HG03135 (cell line): ENCODE measurements at regions not wholly inside any gene's neighbourhood (a gene's known extent, or its start where the extent isn't known, plus 50 kb on each side); places are given as distances from the start of the nearest gene placed in this dataset.
"Not testable (repeated sequence)": the region's sequence is repeated elsewhere in the genome, so short reads cannot be mapped to it uniquely, and the experiment has no call there.

Experiments
- ATAC-seq: cut with Tn5 transposase; IDR thresholded peaks from one replicate; pipeline ENCODE4 v1.9.1; 2021; ENCODE audit warnings: mild to moderate bottlenecking, moderate library complexity; ENCODE audit not compliant: unreplicated experiment

DNA sequence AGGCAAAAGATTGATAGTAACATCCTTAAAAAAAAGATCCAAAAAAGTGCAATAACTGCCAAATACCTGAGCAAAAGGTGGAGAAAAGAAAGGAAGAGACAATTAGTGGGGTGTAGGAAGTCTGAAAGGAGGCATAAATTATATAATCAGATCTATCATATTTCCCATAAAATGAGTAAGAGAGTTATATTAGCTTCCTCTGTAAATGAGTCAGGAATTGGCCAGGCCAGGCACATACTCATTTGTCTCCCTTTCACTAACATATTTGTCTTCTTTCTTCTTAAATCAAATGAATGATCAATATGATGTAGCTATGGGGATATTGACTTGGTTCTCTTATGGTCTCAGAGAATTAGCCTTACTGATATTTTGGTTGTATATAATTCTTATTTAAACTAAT lies 292.3 kb upstream of the CADM2 start:
- ATAC-seq, result no peak

DNA sequence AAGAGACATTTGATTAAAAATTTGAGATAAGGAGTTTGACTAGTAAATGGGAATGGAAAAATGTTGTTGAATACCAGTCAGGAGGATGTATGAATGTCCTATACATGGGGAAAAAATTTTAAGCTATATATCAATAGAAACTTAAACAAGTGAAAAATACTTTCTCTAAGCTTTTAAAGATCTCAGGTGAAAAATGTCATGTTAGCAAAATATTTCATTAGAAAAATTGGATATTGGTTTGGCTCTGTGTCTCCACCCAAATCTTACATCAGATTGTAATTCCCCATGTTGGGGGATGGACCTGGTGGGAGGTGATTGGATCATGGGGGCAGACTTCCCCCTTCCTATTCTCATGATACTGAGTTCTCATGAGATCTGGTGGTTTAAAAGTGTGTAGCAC lies 279.6 kb upstream of the CADM2 start:
- ATAC-seq, result no peak

DNA sequence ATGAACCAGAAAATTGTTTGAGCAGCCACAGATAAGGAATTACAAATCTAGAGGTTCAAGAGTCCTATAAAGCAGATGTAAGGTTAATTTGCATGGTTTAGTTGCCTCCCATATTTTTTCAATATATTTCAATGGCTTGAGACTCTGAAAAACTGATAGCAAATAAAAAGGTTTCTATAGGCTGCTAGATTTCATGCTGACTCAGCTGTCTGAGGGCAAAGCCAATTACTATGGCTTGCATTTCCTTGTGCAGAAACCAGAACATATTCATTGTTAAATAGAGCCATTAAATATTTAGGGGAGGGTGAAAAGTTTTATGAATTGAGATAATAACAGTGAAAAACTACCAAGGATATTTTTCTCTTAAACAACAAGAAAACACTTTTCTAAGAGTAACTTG lies 278.1 kb upstream of the CADM2 start:
- ATAC-seq, result no peak

DNA sequence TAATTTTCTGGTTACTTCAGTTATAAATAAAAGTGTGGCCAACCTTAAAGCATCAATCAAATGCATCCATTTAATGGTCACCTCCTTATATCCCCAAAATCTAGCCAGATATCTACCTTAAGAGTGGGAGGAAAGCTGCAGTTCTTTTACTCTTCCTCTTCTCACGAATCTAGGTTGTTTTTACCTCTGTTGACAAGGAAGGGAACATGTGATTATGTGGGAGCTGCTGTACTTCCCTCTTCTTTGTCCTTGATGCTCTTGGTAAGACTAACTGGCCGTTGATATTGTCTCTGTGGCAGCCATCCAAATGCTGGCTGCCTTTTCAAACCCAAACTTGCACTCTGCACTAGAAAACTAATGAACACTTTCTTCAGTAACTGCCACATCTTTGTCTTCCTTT lies 275.3 kb upstream of the CADM2 start:
- ATAC-seq, result no peak

DNA sequence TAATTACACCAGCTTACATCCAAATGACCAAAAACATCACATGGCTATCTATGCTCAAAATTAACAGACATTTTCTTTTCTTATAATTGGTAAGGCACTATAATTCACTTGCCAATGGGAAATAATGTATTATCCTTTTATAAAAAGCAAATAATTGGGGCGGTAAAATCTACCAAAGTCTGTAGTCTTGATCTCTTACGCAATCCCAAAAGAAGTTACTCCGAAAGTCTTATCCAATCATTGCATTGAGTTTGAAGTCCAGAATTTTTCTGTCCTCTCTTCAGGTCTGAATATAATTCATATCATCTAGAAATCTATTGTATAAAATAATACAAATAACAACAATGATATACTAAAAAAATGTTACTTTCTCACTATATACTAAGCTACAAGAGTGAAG lies 273.3 kb upstream of the CADM2 start:
- ATAC-seq, result no peak

DNA sequence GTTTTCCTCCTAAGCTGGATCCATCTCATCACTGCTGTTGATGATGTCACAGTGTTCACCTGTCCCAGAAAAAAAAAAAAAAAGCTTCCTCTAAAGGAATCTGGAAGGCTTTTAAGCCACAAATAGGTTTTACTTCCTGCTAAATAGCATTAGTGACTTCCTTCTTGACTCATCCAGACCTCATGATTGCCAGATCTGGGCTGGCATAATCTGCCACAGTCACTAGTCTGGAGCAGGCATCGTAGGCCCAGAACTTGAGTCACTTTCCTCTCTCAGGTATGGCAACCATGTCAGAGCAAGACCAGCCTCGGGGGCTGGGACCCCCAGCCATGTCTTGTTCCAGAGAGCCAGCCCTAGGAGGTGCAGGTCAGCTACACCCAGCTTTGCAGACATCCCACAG lies 266.5 kb upstream of the CADM2 start:
- ATAC-seq, result no peak

DNA sequence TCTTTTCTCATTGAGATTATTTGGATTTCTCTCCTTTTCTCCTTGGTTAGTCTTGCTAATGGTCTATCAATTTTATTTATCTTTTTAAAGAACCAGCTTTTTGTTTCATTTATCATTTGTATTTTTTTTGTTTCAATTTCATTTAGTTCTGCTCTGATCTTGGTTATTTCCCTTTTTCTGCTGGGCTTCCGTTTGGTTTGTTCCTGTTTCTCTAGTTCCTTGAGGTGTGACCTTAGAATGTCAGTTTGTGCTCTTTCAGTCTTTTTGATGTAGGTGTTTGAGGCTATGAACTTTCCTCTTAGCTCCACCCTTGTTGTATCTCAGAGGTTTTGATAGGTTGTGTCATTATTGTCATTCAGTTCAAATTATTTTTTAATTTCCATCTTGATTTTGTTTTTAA lies 248.5 kb upstream of the CADM2 start:
- ATAC-seq, result not testable (repeated sequence)

DNA sequence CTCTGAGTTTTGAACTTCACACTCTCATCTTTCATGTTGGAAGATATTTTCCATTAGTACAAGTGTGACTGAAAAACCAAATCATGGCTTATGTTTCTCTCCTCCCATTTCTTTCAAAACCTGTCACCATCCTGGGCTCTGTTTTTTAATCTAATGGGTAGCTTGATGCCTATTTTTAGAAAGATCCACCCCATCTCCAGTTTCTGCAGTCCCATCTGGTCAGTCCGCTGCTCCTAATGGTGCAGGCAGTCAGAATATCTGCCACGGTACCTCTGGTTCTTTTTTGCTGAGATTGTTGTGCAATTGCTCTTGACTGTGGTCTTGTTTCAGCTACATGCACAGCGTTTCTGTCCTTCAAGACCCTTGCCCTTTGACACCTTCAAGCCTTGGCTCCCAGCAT lies 240.9 kb upstream of the CADM2 start:
- no peak for ATAC-seq

DNA sequence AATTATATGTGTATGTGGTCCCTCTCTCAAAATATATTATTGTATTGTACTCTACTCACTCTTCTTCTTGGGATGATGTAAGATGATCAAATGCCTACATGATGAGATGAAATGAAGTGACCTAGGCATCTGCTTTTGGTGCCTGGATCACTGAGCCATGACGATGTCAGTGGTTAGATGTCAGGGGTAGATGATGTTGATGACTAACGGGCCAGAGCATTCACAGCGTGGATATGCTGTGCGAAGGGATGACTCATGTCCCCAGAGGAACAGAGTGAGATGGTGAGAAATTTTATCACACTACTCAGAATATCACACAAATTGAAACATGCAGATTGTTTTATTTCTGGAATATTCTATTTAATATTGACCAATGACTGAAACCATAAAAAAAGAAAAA lies 233.9 kb upstream of the CADM2 start:
- no peak for ATAC-seq

DNA sequence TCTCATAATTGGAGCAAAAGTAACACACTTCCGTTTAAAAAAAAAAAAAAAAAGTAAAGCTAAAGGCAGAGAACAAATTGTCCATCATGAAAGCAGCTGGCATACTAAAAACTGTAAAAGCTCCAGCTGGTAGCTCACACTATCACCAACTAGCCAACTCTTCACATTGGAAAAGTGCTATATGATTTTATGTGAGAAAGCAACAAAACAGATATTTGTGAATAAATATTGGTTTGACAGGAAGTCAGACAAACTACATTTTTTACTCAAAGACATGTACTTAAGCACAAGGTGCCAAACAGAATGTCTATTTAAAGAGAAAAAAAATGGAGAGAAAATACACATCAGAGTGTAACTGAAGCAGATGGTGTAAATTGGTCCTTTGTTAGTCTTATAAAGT lies 231.2 kb upstream of the CADM2 start:
- ATAC-seq, result no peak

DNA sequence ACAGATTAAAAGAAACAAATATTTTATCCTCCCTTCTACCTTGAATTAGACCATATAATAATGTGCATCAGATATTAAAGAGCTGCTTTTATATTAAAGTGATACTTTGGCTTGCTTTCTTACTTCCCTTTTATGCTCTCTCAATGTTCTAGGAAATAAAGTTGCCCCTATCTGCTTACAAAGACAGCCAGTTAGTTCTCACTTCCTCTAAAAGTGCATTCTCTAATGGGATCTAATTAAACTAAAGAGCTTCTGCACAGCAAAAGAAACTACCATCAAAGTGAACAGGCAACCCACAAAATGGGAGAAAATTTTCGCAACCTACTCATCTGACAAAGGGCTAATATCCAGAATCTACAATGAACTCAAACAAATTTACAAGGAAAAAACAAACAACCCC lies 224.1 kb upstream of the CADM2 start:
- not testable (repeated sequence) for ATAC-seq

DNA sequence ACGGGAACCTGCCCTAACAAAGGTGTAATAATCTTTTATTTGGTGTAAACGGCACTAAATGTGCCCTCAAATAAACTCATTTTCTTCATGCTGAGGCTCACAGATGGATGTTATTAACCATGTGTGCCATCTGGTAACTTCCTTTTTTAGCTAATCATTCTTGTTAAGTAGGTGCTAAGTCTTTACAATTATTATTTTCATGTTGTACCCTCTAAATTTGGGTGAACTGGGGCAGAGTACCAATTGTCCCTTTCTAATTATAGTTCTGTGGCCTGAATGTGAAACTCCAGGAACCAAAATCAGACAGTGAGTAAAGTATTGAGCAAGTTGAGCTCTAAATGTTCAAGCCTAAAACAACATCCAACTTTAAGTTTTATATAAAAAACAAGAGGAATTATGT lies 220.7 kb upstream of the CADM2 start:
- no peak for ATAC-seq

DNA sequence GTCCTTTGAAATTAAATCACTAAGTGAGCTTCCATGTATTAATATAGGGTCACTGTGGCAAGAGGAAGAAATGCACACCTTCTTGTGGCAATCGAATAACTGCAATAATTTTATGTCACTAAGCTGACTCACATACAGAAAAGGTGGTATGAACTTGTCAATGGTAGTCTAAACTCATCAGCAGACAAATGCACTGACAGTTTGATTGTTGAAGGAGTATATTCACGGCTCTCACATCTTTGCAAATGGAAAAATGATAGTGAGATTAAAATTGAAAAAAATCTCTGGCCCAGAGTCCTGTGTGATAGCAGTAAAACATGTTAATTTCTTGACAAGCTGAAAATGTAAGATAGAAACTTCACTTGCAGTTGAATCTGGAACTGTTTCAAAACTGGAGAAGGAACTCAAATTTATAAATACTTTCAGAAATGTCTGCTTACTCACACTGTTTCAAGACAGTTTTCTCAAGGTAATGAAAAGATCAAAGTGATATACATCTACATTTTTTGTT lies 215.8 kb upstream of the CADM2 start:
- no peak for ATAC-seq

DNA sequence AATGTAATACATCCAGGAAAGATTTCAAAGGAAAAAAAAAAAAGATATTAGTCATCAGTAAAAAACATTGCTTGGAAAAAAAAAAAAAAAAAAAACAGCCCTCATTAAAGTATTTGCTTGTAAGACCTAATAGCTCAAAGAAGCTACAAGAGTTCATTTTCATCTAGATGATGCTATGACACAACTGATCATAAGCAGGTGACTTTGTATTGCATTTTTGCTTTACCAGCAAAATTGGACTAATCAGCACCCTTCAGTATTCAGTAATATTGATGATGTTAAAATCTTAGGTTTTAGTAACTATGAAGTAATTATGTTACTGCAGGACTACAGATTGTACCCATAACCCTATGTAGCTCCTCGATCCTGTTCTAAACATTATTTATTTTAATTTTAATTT lies 214.7 kb upstream of the CADM2 start:
- no peak for ATAC-seq

DNA sequence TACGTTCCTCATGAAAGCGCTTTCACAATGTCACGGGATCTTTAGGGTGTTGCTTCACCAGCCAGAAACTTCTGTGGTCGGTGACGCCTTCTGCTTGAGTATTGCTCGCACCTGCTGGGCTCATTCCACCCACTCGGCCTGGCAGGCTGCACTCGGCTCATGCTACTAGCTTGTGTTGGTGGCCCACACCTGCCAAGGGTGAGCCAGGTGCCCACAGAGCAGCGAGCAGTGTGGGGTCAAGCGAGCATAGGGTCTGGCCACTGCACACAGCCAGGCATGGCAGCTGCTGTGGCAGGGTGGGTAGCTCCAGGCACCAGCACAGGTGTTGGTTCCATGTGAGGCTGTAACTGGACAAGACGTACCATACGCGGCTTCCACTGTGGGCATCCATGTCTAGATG lies 202.9 kb upstream of the CADM2 start:
- ATAC-seq, result no peak

DNA sequence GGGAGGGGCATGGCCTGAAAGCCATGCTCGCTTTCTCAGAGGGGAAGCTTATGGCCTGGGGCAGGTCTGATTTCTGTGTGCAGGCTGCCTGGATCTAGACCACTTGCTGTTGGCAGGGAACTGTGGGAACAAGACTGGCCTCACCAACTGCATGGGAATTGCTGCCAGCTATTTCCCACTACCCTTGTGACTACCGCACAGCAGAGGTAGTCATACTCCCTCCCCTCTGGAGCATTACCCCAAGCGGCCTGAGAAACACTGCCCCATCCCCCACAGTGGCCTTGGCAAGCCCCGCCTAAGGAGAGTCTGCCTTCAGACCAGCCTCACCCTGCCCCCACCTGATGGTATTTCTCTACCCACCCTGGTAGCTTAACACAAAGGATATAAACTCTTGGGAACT lies 199.4 kb upstream of the CADM2 start:
- ATAC-seq, result no peak

DNA sequence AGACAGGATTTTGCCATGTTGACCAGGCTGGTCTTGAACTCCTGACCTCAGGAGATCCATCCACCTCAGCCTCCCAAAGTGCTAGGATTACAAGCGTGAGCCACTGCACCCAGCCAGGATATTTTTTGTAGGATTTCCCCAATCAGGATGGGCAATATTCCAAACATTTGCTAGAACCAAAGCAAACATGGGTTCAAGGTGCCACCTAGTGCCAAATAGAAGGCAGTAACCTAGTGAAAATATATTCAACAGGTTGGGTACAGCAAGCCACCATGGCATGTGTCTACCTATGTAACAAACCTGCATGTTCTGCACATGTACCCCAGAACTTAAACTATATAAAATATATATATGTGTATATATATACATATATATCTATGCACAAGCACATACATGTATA lies 185.9 kb upstream of the CADM2 start:
- ATAC-seq, result no peak

DNA sequence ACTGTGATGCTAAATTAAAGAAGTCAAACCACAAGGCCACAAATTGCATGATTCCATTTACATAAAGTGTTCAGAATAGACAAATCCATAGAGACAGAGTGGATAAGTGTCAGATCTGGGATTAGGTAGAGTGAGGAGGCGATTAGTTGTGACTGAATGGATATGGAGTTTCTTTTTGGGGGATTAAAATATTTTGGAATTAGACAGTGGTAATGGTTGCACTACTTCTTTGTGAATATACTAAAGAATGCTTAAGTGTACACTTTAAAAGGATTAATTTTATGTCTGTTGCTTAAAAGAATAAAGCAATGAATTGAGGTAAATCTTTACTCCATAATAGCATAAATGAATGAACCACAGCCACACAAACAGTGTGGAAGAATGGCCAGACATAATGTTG lies 175.5 kb upstream of the CADM2 start:
- ATAC-seq, result no peak

DNA sequence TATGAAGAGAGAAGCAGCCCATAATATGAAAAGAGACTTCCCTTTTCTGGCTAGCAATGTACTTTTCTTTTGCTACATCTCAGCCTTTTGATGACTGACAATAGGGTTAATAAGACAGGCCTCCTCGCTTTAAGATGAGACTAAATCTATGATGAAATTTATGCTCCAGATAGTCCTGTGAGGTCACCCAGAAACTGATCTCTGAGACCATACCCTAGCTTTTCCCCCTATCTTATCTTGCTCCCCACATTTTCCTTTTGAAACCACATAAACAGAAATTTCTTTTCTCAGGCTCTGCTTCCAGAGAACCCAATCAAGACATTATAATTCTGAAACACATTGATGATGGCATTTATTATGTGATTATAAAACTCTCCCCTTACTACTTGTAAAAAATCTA lies 168.8 kb upstream of the CADM2 start:
- ATAC-seq, result no peak

DNA sequence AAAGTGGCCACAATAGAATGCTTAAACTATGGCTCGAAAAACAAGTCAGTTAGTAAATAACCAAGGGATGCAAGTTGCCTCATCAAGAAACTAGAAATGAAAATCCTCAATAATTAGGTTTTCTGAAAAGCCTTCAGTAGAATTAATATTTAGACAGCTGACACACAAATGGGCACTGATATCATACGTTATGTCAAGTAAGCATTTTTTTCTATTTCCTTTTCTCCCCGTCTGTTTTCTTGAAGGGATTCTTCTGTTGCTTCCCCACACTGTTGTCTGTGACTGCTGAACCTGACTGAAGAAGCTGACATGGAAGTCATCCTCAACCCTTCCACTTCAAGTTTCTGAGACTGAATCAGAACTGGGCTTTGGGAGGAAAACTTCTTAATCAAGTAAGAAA lies 151.8 kb upstream of the CADM2 start:
- ATAC-seq, result no peak

DNA sequence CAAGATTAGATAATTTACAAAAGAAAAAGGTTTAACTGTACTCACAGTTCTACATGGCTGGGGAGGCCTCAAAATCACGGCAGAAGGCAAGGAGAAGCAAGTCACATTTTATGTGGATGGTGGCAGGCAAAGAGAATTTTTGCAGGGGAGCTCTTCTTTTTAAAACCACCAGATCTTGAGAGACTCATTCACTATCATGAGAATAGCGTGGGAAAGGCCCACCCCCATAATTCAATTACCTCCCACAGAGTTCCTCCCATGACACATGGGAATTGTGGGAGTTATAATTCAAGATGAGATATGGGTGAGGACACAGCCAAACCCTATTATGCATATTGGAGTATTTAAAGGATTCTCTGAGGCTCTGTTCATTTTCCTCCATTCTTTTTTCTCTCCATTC lies 138.7 kb upstream of the CADM2 start:
- no peak for ATAC-seq

DNA sequence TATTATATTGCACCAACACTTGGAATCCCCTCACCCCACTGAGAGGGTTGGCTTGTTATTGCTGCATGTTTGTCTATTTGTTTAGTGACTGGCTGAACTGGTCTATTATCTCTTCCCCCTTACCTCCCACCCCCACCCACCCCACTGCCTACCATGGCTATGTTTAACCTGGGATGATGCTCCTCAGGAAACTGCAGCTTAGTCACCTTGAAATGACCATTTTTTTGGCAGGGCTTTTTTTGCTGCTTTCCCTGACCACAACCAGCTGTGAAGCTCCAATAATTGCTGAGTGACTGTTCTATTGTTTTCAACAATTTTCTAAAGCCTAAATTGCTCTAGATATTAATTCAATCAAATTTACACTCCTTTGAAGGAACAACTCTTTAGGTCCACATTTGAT lies 137.9 kb upstream of the CADM2 start:
- ATAC-seq, result no peak

DNA sequence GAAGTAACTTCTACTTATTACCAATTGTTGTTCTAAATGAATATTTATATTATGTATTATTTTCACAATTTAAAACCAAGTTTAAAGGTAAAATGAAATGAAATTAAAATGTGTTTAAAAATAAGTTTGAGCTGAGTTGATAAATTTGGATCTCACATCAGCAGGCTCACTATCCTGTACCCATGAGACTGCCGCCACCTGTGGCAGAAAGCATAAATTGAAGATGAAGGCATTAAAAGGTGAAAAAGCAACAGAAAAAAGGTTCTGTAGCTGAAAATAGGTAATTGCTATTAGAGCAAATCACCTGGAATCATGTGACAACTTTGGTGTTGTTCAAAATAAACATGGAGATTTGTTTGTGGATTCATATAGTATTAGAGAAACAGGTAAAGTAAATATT lies 133.0 kb upstream of the CADM2 start:
- no peak for ATAC-seq

DNA sequence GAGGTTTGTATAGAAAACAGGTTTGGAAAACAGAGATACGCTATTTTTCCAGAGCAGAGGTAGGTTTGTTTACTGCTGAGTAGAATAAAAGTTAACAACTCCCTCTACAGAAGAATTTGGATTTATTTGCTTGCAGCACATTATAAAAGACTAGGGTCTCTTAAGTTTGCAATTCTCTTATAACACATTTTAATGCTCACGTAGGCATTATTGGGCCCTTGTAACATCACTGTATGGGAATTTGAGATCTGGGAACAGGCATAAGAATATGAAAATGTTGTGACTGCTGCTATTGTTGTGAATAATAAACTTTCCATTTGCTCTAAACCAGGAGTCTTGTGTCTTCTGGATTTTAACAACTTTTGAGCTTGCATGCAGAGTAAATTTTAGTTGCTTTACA lies 128.3 kb upstream of the CADM2 start:
- ATAC-seq, result no peak
